GM21381 (cell line): ENCODE measurements at regions not wholly inside any gene's neighbourhood (a gene's known extent, or its start where the extent isn't known, plus 50 kb on each side); places are given as distances from the start of the nearest gene placed in this dataset.
"Not testable (repeated sequence)": the region's sequence is repeated elsewhere in the genome, so short reads cannot be mapped to it uniquely, and the experiment has no call there.

ENCODE experiments used
- ATAC-seq: cut with Tn5 transposase; IDR thresholded peaks from one replicate; pipeline ENCODE4 v1.9.1; 2021; ENCODE audit warnings: mild to moderate bottlenecking, moderate library complexity; ENCODE audit not compliant: unreplicated experiment

DNA sequence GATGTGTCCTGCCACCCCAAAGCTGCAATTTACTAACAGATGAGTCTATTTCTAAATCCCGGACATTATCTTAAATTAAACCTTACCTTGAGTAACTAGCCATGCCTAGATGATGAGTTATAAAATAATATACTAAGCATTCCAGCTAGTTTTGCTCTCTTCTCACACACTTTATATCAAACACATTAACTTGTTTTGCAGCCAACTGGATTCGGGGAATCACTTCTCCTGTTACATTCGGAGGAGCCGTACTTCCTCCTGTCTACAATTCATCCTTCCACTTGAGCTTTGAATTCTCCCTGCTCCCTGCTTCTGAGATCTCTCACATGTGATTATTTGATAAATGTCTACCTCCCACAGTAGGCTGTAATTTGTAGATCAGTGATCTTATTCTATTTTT, 420.1 kb downstream of the GJA1 start:
- no peak for ATAC-seq

DNA sequence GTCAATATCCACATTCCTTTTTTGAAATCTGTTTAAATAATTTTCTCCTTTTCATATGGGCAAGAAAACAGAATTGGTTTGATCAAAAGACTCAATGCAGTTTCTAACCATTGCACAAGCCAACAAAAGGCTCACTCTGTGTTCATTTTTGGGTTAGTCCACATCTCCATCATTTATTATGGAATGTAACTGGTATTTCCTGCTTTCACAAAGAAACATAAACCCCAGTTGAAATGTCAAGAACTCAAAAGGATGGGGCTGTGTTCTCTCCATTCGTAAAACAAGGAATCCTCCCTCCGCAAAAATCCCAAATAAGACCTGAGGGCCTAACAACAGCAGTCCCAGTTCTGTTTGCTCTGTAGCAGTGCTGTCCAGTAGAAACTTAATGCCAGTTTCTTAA, 420.9 kb downstream of the GJA1 start:
- ATAC-seq = no peak

DNA sequence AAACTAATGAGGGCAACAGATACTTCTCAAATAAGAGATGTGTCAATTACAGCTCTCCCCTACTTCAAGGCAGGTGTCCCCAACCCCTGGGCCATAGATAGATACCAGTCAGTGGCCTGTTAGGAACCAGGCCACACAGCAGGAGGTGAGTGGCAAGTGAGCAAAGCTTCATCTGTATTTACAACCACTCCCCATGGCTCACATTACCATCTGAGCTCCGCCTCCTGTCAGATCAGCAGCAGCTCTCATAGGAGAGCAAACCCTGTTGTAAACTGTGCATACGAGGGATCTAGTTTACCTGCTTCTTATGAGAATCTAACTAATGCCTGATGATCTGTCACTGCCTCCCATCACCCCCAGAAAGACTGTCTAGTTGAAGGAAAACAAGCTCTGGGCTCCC, 422.1 kb downstream of the GJA1 start:
- no peak for ATAC-seq

DNA sequence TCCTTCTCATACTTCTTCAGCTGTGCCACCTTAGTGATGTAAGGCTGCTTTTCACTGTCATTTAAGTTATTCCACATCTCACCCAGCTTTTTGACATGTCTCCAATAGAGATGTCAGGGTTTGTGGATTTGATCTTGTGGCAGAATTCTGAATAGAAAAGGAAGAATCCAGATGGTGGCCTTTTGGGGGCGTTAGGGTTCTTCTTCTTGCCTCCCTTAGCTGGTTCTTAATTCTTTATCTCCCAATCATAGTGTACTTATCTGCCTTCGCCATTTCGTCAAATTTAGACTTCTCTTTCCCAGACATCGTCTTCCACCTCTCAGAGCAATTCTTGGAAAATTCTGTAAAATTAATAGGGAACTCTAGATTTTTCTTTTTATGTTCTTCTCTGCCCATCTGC, 422.9 kb downstream of the GJA1 start:
- no peak for ATAC-seq

DNA sequence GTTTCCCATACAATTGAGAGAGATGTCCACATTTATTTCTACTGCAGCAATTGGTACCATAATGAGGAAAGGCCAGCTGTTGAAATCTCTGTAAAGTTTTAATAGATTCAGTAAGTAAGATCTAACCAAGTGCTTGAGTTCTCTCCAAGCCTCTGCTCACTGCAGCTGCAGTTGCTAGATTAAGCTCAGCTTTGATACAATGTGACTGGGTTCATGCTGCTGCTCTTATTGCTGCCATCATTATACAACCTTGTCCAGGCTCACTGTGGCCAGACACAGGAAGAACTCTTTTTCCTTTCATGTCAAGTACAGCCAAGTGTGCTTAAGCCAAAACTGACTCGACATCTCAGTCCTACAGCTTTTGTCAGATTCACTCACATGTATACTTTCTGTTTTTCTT, 423.5 kb downstream of the GJA1 start:
- ATAC-seq = no peak

DNA sequence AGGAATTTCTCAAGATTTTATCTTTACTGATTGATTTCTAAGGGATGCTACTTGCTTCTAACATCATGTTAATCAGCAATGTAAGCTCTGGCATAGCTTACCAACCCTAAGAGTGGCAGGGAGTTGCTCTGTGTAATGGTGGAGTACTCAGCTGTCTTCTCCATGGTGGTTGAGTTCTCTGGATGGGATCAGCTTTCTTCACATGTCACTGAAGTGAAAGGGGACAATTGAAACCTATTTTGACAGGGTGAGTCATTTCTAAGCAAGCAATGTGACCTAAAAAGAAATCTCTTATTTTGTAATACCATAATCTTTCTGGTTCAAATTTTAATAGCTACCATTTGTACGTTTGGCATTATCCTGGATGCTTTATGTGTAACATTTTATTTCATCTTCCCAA, 430.4 kb downstream of the GJA1 start:
- ATAC-seq = no peak

DNA sequence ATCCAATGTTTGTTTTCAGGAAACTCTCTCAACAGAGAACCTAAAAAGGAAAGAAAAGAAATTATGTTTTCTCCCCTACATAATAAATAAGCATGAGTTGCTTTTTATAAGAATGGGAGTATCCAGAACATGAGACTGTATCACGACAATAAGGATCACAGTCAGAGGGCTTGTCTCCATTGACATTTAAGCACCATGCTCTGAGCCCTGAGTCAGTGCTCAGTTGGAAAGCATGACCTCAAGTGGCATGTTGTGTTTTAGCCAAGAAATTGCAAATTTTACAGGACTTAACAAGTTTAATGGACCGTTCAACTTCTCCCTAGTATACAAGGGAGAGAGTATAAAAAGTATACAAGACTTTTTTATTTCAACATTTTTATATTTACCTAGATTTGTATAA, 431.6 kb downstream of the GJA1 start:
- ATAC-seq = no peak

DNA sequence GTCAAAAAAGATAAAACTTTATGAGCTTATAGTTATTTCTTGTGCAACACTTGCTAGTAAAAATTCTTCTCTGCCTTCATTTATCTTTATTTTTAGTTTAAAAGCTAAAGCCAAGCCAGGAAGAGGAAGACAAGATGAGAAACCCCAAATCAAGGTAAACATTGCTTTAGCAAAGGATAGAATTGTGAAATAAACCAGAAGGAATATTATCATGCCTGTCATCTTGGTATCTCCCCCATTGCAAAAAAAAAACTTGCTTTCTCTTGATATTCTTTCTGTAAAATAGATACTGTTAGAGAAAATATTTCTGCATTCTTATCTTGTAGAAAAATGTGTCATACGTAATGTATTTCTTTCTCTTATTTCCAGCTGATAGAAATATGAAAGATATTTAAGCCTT, 432.8 kb downstream of the GJA1 start:
- no peak for ATAC-seq

DNA sequence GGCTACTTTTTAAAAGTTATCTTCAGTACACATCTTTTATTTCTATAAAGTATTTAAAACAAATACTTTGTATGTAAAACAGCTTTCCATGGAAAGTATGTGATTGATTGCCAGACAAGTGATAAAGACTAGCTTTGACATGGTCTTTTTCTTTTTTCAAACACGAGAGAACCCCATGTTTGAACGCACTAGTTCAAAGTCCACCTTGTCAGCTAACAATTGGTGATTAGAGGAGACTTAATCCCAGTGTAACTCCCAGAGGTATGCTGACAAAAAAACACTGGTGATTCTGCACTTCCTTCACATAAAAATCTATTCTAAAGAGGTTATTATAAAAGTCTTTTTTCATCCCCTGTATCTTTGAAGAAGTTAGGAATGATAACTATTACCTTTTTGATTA, 438.1 kb downstream of the GJA1 start:
- no peak for ATAC-seq

DNA sequence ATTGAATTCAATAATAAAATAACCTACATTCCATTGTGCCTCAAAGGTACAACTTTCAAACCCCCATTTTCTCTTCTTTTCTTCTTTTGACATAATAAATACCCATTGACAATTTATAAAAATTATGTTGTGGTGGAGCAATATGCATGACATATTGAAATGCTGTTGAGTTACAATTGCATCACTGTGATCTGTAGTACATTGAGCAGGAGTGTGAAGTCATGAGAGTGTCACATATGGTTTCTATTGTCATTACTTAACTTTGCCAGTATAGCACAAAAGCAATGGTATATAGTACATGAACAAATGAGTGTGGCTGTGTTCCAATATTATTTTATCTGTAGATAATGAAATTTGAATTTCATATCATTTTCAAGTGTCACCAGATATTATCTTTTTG, 441.3 kb downstream of the GJA1 start:
- ATAC-seq = no peak

DNA sequence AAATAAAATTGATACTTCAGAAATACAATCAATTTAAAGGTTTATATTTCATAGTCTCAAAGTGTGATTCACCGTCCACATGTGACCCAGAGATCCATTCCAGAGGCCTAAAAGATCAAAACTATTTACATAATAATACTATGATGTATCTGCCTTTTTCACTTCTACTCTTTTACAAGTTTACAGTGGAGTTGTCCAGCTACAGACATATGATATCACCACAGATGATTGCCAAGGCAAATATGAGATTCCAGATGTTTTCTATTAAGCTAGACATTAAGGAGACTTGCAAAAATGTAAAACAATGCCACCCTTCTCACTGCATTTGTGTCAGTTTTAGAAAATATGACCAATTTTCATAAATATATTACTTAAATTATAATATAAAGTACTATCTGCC, 443.7 kb downstream of the GJA1 start:
- no peak for ATAC-seq

DNA sequence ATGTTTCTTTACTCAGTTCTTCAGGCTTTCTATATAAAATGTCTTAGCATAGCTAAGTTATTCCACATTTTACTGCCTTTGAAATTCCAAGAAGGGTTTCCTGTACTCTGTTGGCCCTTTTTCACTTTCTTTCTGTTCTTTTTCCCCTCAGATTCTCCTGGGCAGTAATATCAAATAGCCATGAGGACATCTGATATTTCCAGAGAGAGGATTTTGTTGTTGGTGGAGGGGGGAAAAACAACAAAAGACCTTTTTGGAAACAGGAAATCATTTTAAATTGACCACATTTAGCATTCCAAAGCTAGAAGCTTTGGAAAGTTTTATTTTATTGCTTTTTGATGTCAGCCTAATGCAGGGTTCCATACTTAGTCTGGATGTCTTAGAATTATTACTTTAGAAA, 445.4 kb downstream of the GJA1 start:
- ATAC-seq = no peak

DNA sequence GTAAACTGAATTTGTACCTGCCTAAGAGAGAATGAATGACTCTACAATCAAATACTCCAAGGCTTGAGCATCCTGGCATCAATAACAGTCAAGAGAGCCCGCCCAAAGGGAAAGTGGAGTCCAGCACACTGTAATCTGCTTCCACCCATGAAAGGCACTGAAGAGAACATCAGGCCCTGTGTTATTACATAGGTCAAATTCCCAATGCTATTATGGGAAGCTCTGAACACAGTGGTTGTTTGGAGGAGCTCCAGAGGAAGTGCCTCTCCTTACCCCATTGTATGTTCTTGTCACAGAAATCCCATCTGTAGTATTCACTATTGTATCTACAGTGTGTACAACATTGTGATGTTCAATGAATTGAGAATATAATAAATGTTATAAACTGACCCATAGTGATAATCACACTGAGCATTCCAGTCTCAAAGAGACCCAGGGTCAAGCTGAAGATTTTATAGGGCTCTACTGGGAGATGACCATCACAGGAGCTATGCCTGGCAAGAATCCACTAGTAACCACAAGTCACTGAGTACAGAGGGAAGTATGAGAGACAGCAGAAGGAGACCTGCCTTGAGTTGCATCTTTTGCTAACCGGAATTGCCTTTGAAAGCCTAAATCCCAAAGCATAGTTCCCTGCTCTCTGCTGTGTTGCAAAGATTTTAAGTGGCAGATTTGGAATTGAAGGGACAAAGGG, 446.7 kb downstream of the GJA1 start:
- no peak for ATAC-seq

DNA sequence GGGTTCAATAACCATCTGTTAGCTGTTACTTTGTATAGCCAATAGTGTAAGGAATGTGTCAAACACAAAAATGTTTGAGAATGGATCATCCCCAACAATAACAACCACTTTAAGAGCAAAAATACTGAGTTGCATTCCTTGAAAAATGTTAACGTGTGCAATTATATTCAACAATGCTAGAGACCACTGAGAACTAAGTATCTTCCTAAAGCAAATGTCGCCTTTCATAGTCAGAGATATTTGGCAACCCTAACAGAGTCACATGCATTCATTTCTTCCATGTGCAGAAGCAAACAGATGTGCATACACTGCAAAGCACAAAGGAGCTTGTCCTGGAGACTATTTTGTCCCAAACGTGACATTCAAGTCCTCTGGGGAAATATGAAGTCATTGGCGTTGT, 448.6 kb downstream of the GJA1 start:
- no peak for ATAC-seq

DNA sequence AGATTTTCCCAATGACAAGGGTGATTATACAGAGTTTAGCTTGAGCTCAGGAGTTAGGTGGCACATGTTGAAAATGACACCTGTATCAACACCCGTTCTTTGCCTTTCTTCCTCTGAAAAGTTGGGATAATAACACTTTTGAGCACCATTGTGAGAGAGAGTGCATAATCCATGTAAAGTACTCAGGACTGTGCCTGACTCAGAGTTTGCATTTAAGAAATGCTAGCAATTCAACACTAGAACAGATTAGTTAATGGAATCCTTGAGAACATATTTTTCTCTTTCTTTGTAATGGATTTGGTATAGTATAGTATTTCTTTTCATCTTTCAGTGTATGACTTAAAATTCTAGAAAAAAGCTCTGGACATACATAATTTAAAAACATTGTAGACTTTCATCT, 449.2 kb downstream of the GJA1 start:
- no peak for ATAC-seq

DNA sequence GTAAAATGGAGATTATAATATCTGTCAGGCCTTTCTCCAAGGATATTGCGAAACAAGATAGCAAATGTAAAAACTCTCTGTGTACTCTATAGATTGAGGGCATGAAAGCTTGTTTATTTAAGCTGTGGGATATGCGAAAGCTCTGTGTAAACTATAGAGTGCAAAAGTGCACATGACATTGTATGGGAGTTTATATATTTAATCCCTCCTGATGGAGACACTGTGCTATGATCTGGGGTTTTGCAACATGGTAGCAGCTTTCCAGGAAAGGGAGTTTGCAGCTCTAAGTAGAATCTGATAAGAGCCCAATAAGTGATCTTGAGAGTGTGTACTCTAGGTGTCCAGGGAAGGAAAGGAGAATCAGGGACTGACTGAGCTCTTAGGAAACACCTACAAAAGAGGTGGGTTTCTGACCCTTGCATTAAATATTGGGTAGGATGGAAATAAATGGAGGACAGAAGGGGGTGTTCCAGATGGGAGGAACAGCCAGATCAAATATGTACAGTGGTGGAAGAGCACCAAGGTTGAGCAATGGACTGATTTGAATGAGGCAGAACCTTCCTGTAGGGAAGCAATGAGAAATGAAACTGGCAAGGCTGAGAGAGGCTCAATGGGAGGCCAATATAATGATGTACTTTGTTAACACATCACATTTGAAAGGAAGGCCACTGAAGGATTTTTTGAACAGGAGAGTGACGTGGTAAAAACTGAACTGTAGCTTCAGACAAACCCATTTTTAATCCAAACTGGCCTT, 450.1 kb downstream of the GJA1 start:
- ATAC-seq = no peak

DNA sequence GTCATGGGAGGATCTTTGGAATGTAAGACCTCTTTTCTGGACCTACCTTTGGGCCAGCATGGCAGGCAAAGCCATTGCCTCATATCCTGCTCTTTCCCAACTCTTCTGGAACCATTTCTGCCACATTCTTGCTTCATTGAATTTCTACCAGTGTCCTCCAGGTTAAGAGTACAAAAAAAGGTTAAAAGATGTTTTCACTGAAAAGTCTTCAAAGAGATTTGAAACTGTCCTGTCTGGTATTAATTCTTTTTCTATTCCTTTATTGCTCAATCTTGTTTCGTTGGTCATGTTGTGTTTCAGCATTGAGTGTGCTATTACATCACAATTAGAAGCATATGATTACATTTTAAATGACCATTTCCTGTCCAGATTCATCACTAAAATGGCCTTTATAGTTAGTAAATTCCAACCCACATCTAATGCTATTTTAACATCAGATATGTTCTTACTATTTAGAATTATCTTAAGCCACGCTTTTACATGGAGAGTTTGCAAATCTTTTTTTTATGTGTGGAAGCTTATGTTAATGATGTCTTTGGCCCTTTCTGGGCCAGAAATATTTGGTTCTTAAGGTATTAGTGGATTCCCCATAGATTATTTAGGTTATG, 450.9 kb downstream of the GJA1 start:
- ATAC-seq = no peak

DNA sequence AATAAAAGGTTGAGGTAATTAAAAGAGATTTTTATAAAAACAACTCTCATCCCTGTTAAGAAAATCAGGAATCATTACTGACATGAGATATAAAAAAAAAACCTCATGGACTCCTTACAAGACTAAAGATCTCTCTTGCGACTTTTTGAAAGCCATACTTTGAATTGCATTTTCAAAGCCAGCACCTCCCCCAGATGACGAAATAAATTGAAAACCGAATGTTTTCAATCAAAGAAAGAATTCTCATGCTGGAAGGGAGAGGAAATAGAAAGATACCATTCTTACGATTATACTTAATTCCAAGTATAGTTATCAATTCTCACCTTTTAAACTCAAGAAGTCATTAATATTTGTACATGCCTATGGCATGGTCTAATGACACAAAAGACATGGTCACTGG, 452.3 kb downstream of the GJA1 start:
- ATAC-seq = no peak

DNA sequence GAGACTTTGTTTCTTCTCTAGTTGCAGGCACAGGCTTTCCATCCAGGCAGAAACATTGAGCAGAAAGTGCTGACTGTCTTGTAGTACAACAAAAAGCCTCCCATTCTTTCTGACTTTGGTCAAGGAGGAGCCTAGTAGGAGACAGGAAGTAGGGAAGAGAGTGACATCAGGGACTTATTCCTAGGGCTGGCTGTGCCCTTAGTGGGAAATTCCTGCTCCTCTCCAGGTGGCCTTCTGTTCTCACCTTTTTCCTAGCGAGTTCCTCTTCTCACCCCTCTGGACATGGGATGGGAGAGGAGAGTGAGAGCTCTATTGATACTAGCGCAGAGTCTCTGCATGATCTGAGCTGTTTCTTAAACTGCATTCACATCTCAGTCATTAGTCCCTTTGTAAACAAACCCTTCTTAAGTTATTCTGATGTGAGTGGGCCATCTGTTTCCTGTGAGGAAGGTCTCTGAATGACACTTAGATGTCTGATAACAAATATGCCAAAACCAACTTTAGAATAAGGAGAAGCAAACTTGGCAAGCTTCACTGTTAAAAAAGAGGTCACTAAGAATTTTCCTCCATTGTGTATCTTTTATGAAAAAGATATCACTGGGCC, 455.0 kb downstream of the GJA1 start:
- no peak for ATAC-seq

DNA sequence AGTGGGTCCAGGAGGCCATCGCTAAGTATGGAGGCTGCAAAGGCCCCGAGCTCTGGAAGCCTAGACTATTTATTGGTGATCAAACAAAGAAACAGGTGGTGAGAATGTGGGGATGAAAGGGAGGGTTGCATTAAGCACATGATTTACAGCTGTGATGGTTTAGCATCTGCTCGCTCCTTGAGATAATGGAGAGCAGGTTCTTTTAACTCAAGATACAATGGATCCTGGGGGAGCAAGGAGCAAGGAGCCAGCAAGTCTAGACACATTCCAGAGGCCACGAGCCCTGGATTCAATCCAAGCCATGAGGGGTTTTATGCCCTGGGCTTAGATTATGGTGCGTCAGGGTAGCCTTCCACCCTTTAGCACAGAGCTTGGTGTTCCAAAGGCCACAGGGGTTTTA, 460.3 kb downstream of the GJA1 start:
- not testable (repeated sequence) for ATAC-seq

DNA sequence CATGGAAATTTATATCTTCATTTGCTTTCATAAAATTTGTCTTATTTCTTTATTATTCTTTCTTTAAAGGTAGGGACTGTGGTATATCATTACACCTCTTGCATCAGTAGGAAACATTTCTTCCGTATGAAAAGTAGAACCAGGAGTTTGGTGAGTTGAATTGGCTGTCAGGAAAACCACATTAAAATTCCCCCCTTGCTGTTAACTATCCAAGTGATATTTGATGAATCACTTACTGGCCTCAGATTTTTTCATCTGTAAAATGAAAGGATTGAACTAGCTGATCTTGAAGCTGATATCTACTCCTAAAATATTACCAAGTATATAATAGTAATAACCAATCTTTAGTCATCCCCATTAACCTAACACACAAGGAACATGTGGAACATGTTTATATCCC, 460.9 kb downstream of the GJA1 start:
- no peak for ATAC-seq

DNA sequence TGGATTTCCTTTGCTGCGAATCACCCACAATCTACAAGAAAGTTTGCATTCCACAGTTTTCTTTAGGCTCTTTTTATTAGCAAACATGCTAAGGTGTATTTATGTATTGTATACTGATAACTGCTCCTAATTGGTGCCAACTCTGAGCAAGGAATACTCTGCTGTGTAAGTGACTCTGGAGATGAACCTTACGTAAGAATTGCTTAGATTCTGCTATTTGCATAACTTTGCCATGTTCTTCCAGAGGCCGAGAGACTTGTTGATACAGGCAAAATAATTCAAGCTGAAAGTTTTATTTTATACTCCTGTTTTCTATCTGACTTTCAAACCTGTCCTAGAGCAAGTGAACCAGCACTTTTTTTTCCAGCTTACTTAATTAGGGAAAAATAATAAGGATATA, 461.3 kb downstream of the GJA1 start:
- ATAC-seq = no peak
